ENCODE measurements at regions not wholly inside any gene's neighbourhood (a gene's known extent, or its start where the extent isn't known, plus 50 kb on each side); places are given as distances from the start of the nearest gene placed in this dataset.
"Not testable (repeated sequence)": the region's sequence is repeated elsewhere in the genome, so short reads cannot be mapped to it uniquely, and the experiment has no call there.

- not testable (repeated sequence) for DNase-seq
Observed at GRCh38 chr2:52337786-52338185, 1305.9 kb upstream of the NRXN1 start.

GRCh38 chr2:52336951-52337350 lies 1305.0 kb upstream of the NRXN1 start:
- DNase-seq: no peak

GRCh38 chr2:52335727-52336126 lies 1303.8 kb upstream of the NRXN1 start:
- no peak for DNase-seq

- no peak for DNase-seq
Observed at GRCh38 chr2:52334185-52334584, 1302.3 kb upstream of the NRXN1 start.

DNA sequence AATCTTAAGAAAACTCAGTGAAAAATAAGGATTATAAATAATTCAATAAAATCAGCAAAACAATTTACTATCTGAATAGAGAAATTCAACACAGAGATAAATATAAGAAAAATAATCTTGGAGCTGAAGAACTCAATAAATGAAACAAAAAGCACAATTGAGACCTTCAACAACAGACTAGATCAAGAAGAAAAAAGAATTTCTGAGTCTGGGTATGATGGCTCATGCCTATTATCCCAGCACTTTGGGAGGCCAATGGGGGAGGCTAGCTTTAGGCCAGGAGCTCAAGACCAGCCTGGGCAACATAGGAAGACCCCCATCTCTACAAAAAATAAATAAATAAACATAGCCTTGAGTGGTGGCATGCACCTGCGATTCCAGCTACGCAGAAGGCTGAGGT lies 1295.7 kb upstream of the NRXN1 start:
- no peak for DNase-seq

- DNase-seq: no peak
Observed at GRCh38 chr2:52314231-52314630, 1282.3 kb upstream of the NRXN1 start.

GRCh38 chr2:52312486-52312885 lies 1280.6 kb upstream of the NRXN1 start:
- DNase-seq: no peak

- DNase-seq: no peak
Observed at GRCh38 chr2:52311862-52312261, 1279.9 kb upstream of the NRXN1 start.

- DNase-seq: no peak
Observed at GRCh38 chr2:52308156-52308555, 1276.2 kb upstream of the NRXN1 start.

DNA sequence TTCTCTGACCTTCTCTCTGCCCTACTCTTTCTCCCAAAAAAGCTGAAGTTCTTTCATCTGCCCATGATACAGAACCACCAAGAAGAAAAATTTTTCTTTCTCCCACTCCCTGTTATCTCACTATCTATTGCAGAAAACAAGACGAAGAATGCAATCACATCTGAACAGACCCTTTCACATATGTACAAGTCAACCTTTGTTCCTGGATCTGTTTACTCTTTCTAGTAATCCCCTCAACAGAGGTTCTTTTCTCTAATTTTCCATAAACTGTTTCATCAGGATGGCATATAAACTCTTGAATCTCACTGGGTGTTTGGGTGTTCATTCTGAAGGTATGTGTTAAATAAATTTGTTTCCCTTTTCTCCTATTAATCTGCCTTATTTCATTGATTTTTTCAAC lies 1262.7 kb upstream of the NRXN1 start:
- DNase-seq: no peak

DNA sequence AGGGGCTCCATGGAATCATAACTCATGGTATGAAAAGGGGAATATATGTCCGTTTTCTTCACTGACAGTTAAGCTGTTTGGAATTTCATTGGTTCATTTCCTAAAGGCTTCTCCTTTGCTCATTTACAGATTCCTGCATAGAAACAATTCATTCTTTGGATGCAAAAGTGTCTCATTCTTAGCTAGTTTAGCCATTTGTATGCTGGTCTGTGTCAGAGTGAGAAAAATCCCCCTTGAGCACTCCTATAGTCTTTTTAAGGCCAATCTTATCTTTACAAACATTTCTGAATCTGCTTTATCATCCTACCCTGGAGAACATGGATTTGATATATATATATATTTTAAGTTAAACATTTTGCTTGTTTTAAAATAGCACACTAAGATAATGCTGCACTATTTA lies 1260.9 kb upstream of the NRXN1 start:
- no peak for DNase-seq

DNA sequence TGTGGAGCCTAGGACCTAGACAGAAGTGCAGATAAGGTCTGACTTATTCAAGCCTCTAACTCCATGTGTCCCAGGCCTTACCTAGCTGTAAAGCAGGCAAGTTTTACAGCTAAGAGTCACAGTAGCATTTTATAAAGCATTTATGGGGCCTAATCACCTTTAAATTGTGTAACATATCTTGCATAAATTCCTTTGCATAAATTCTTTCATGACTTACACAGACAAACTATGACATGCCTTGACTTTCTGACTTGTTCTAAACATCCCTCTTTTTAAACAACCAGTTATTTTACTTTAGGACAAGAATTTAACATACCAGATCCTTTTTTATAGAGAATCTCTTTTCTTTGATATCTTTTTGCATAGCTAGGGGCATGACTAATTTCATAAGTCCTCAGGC lies 1257.8 kb upstream of the NRXN1 start:
- no peak for DNase-seq

DNA sequence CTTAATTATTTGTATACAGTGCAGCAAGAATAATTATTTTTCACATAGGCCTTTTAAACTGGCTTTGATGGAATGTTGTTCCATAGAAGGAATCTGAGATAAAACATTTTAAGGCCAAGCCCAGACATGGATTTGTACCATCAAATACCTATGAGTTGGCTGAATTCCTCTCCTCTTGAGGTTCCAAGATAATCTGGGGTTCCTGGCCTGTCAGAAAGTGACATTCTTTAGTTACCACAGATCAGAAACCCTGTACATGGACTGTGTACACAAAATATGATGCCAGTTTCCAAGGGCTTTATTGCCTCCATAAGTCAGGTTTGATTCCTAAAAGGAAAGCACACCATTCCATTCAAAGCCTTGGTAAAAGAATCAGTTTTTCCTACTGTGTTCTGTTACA lies 1256.7 kb upstream of the NRXN1 start:
- DNase-seq: no peak

DNA sequence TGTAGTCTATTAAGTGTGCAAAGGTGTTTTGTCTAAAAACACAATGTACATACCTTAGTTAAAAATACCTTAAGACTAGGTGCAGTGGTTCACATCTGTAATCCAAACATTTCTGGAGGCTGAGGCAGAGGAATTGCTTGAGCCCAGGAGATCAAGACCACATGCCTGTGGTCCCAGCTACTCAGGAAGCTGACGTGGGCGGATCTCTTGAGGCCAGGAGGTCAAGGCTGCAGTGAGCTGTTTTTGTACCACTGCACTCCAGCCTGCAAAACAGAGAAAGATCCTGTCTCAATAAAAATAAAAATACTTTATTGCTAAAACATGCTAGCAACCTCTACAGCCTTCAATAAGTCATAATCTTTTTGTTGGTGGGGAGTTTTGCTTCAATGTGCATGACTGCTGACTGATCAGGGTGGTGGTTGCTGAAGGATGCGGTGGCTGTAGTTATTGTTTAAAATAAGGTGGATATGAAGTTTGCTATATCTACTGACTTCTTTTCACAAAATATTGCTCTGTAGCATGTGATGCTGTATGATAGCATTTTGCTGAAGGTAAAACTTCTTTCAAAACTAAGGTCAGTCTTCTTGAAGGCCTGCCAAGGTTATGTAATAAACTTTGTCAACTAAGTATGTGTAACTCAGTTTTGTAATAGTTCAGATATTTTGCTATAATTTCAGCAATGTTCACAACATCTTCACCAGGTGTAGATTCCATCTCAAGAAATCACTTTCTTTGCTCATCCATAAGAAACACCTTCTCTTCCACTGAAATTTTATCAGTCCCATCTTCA lies 1238.0 kb upstream of the NRXN1 start:
- no peak for DNase-seq

DNA sequence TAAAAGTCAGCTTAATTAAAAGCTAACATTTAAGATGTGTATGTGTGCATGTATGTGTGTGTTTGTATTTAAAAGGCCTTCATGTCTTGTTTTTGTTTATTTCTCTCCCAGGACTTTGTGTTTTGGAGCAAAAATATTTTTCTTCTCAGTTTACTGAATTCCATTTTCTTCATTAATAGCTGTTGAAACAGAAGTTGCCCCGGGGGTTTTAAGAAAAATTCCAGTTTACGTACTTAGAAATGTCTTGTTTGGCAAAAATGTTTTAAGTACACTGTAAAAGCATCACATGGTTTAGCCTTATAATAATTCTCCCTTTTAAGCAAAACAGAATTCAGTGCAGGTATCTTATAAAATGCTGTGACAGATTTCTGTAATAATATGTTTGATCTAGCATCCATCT lies 1233.0 kb upstream of the NRXN1 start:
- no peak for DNase-seq

- DNase-seq: no peak
Observed at GRCh38 chr2:52264488-52264887, 1232.6 kb upstream of the NRXN1 start.

DNA sequence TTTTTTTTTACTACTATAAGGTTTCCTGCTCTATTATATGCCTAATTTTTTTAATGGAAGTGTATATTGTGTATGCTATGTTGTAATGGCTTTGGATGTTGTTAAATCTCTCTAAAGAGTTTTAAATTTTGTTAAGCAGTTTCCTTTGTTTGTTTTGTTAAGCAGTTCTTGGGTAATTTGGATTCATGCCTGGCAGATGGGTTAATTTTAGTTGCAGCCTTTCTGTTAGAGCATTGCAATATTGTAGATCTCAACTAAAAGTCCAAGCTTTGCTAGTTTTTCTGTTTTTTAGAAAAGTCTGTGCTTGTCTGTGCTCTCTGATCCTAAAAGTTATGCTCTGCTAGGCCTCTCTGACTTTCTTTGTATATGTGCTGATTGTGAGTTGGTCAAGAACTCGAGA lies 1229.0 kb upstream of the NRXN1 start:
- no peak for DNase-seq

- not testable (repeated sequence) for DNase-seq
Observed at GRCh38 chr2:52258967-52259366, 1227.0 kb upstream of the NRXN1 start.

- DNase-seq: no peak
Observed at GRCh38 chr2:52258038-52258437, 1226.1 kb upstream of the NRXN1 start.

DNA sequence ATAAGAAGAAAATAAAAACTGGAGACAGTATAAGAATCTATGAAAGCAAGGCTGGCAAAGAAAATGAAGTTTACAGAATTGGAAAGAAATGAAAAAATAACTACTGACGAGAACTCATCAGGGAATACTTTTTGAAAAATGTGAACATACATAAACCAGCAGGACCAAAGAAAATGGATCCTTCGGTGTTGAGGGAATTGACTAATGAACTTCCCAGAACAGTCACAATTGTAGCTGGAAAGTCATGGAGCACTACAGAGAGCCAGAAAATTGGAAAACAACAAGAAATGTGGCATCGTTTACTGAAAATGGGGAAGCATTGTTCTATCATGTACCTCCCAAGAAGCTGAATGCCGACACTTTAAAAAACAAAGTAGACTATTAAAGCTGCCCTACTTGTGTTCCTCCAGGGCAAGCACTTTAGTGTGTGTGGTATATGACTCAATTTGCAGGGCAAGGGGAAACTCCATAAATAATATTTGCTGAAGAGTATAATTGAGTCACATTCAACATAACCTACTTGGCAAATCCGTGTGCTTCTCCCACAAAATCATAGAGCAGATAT lies 1221.6 kb upstream of the NRXN1 start:
- no peak for DNase-seq

- DNase-seq: no peak
Observed at GRCh38 chr2:52238782-52239181, 1206.8 kb upstream of the NRXN1 start.

- DNase-seq: no peak
Observed at GRCh38 chr2:52222128-52222527, 1190.2 kb upstream of the NRXN1 start.

DNA sequence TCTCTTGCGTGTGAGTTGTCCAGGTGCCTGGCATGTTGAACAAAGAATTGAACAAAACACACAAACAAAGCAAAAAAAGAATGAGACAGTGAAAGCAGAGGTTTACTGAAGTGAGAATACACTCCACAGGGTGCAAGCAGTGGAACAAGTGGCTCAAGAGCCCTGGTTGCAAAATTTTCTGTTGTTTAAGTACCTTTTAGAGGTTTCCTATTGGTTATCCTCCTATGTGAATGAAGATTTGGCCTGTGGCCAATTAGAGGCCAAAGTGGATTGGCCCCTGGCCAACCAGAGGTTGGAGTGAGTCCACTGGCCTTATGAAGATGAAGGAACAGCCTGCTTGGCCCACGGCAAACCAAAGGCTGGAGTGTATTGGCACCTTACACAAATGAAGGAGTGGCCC lies 1188.5 kb upstream of the NRXN1 start:
- no peak for DNase-seq

DNA sequence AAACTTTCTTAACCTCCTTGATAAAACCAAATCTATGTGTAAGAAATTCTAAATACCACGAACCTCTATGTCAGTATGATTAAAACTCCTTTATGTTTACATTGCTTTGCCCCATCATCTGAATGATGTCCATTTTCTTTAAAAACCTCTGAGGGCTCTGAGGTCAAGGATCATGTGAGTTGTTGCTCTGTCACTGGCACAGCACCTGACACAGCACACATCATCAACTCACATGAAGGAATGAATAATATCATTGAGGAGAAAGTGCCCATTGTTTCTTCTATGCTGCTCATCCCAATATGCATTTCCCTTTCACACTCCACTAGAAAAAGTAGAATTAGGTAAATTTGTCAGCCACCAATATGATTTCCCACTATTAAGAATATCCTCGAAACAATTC lies 1178.7 kb upstream of the NRXN1 start:
- no peak for DNase-seq

DNA sequence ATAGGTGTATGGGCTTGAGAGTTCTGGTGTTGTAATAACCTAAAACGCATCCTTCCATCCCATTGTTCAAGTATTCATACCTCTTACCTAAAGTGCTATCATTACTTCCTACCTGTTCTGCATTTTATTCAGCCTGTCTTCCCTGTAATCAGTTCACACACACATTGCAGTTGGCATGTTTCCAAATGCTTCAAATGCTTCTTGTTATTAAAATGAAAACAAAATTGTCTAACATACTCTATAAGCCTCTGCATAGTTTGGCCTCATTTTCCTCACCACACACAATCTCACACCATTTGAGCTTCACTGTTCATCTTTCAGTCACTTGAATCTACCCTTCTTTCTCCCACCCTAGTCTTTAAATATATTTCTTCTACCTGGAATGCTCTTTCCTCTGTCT lies 1178.2 kb upstream of the NRXN1 start:
- no peak for DNase-seq

Measured in stimulated activated CD4-positive, alpha-beta T cell treated with anti-CD3 and anti-CD28 coated beads, Interleukin-15, amount 100 ng/mL, for 24 hours (primary cell).